ENCODE measurements at regions not wholly inside any gene's neighbourhood (a gene's known extent, or its start where the extent isn't known, plus 50 kb on each side); places are given as distances from the start of the nearest gene placed in this dataset.

DNA sequence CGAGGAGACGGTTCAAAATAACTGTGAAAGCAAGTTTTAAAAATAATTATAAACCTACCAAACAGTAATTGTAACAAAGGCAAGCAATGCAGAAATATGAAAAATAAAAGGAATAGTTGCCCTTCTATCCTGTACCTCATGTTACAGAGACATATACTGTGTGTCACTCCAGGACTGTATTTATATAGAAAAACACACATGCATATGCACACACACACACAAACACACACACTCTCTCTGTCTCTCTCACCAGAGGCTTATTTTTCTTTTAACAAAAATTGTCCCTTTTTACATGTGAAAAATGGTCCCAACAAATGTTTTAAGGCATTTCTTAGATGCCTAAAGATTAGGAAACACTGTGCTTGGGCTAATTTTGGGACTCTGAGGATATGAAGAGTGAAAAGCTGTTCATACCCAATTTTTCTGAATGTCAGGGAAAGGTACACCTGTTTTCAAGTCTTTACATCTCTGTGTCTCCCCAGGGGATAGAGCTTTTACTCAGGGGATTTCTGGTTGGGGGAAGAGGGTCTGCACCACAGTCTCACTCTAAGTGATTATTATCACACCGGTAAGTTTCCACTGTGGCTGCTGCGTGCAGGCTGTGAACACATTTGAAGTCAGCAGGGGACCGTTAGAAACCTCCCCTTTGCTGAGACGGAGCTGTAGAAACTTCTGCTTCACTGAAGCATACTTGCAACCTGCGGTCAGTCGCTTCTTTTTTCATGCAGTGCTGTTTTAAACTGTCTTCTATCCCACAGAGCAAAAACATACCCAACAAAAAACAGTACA, 51.4 kb upstream of the SPAG16 start (continued):
- TF ChIP-seq SRF (IDR thresholded peaks at IDR 0.05; ENCODE audit: low read depth in 2 of 2, low read length in 2 of 2), result no peak
- TF ChIP-seq SIX5 (IDR thresholded peaks at IDR 0.05; ENCODE audit: low read depth, low read length, severe bottlenecking), result no peak
- TF ChIP-seq CEBPB (IDR thresholded peaks at IDR 0.05; ENCODE audit: borderline replicate concordance in 1 of 2, low read depth in 2 of 2, low read length in 2 of 2), result no peak
- peak; percentile 36; the same call in 1 of the 2 replicates for TF ChIP-seq POLR2AphosphoS2 (IDR thresholded peaks at IDR 0.05; ENCODE audit: low read depth, low read length)
- TF ChIP-seq, protein P1, sequence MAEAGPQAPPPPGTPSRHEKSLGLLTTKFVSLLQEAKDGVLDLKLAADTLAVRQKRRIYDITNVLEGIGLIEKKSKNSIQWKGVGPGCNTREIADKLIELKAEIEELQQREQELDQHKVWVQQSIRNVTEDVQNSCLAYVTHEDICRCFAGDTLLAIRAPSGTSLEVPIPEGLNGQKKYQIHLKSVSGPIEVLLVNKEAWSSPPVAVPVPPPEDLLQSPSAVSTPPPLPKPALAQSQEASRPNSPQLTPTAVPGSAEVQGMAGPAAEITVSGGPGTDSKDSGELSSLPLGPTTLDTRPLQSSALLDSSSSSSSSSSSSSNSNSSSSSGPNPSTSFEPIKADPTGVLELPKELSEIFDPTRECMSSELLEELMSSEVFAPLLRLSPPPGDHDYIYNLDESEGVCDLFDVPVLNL (IDR thresholded peaks at IDR 0.05; ENCODE audit: low read depth, low read length), result no peak
- peak; percentile 57 for TF ChIP-seq SP1 (IDR thresholded peaks at IDR 0.05; ENCODE audit: low read depth, low read length)
- TF ChIP-seq, protein P2, sequence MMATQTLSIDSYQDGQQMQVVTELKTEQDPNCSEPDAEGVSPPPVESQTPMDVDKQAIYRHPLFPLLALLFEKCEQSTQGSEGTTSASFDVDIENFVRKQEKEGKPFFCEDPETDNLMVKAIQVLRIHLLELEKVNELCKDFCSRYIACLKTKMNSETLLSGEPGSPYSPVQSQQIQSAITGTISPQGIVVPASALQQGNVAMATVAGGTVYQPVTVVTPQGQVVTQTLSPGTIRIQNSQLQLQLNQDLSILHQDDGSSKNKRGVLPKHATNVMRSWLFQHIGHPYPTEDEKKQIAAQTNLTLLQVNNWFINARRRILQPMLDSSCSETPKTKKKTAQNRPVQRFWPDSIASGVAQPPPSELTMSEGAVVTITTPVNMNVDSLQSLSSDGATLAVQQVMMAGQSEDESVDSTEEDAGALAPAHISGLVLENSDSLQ (IDR thresholded peaks at IDR 0.05), result peak; percentile 75
- peak; percentile 5; the same call in 1 of the 2 replicates for TF ChIP-seq NR2F1 (conservative IDR thresholded peaks at IDR 0.05)
- TF ChIP-seq, protein P3, sequence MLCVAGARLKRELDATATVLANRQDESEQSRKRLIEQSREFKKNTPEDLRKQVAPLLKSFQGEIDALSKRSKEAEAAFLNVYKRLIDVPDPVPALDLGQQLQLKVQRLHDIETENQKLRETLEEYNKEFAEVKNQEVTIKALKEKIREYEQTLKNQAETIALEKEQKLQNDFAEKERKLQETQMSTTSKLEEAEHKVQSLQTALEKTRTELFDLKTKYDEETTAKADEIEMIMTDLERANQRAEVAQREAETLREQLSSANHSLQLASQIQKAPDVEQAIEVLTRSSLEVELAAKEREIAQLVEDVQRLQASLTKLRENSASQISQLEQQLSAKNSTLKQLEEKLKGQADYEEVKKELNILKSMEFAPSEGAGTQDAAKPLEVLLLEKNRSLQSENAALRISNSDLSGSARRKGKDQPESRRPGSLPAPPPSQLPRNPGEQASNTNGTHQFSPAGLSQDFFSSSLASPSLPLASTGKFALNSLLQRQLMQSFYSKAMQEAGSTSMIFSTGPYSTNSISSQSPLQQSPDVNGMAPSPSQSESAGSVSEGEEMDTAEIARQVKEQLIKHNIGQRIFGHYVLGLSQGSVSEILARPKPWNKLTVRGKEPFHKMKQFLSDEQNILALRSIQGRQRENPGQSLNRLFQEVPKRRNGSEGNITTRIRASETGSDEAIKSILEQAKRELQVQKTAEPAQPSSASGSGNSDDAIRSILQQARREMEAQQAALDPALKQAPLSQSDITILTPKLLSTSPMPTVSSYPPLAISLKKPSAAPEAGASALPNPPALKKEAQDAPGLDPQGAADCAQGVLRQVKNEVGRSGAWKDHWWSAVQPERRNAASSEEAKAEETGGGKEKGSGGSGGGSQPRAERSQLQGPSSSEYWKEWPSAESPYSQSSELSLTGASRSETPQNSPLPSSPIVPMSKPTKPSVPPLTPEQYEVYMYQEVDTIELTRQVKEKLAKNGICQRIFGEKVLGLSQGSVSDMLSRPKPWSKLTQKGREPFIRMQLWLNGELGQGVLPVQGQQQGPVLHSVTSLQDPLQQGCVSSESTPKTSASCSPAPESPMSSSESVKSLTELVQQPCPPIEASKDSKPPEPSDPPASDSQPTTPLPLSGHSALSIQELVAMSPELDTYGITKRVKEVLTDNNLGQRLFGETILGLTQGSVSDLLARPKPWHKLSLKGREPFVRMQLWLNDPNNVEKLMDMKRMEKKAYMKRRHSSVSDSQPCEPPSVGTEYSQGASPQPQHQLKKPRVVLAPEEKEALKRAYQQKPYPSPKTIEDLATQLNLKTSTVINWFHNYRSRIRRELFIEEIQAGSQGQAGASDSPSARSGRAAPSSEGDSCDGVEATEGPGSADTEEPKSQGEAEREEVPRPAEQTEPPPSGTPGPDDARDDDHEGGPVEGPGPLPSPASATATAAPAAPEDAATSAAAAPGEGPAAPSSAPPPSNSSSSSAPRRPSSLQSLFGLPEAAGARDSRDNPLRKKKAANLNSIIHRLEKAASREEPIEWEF (IDR thresholded peaks at IDR 0.05; ENCODE audit: insufficient replicate concordance, low read depth, low read length), result peak; percentile 100
- TF ChIP-seq RFX5 (IDR thresholded peaks at IDR 0.05; ENCODE audit: low read depth, low read length), result no peak
- no peak for TF ChIP-seq NFYA (IDR thresholded peaks at IDR 0.05; ENCODE audit: borderline replicate concordance, low read depth, low read length)
- TF ChIP-seq DPF2 (IDR thresholded peaks at IDR 0.05), result peak; percentile 55
- TF ChIP-seq, protein P4, sequence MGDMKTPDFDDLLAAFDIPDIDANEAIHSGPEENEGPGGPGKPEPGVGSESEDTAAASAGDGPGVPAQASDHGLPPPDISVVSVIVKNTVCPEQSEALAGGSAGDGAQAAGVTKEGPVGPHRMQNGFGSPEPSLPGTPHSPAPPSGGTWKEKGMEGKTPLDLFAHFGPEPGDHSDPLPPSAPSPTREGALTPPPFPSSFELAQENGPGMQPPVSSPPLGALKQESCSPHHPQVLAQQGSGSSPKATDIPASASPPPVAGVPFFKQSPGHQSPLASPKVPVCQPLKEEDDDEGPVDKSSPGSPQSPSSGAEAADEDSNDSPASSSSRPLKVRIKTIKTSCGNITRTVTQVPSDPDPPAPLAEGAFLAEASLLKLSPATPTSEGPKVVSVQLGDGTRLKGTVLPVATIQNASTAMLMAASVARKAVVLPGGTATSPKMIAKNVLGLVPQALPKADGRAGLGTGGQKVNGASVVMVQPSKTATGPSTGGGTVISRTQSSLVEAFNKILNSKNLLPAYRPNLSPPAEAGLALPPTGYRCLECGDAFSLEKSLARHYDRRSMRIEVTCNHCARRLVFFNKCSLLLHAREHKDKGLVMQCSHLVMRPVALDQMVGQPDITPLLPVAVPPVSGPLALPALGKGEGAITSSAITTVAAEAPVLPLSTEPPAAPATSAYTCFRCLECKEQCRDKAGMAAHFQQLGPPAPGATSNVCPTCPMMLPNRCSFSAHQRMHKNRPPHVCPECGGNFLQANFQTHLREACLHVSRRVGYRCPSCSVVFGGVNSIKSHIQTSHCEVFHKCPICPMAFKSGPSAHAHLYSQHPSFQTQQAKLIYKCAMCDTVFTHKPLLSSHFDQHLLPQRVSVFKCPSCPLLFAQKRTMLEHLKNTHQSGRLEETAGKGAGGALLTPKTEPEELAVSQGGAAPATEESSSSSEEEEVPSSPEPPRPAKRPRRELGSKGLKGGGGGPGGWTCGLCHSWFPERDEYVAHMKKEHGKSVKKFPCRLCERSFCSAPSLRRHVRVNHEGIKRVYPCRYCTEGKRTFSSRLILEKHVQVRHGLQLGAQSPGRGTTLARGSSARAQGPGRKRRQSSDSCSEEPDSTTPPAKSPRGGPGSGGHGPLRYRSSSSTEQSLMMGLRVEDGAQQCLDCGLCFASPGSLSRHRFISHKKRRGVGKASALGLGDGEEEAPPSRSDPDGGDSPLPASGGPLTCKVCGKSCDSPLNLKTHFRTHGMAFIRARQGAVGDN (IDR thresholded peaks at IDR 0.05), result peak; percentile 37
- peak; percentile 50; the same call in 1 of the 2 replicates for TF ChIP-seq JUNB (IDR thresholded peaks at IDR 0.05)
- TF ChIP-seq, protein P5, sequence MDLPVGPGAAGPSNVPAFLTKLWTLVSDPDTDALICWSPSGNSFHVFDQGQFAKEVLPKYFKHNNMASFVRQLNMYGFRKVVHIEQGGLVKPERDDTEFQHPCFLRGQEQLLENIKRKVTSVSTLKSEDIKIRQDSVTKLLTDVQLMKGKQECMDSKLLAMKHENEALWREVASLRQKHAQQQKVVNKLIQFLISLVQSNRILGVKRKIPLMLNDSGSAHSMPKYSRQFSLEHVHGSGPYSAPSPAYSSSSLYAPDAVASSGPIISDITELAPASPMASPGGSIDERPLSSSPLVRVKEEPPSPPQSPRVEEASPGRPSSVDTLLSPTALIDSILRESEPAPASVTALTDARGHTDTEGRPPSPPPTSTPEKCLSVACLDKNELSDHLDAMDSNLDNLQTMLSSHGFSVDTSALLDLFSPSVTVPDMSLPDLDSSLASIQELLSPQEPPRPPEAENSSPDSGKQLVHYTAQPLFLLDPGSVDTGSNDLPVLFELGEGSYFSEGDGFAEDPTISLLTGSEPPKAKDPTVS (IDR thresholded peaks at IDR 0.05; ENCODE audit: low read depth, low read length), result no peak
- TF ChIP-seq IKZF2 (IDR thresholded peaks at IDR 0.05), result peak; percentile 73 to 85

Measured in GM12878 (cell line).